K562 (cell line): ENCODE measurements at regions not wholly inside any gene's neighbourhood (a gene's known extent, or its start where the extent isn't known, plus 50 kb on each side); places are given as distances from the start of the nearest gene placed in this dataset.

Experiments used
- CBX1 ChIP-seq: sonication (generic); IDR thresholded peaks from 2 replicates; pipeline ENCODE4 v1.6.1; 2016; ENCODE audit warnings: antibody characterized with exemption, low read depth, mild to moderate bottlenecking
- MYC ChIP-seq, 2 experiments: fragments of 250-450 bp in 1 of 2; sonication (Bioruptor Pico) in 1 of 2; IDR thresholded peaks; 2 replicates each; pipeline versions ENCODE4 v1.5.1 to v1.6.1; 2012 to 2021; ENCODE audit warnings: low read depth in 2 of 2, borderline replicate concordance in 1 of 2, improper control_type of control experiment in 1 of 2, low read length in 1 of 2, mild to moderate bottlenecking in 1 of 2, moderate library complexity in 1 of 2
- PHTF2 ChIP-seq: fragments of 250-450 bp; sonication (Bioruptor Pico); IDR thresholded peaks from 2 replicates; pipeline ENCODE4 v1.5.0; 2021; ENCODE audit warnings: mild to moderate bottlenecking
- PML ChIP-seq: IDR thresholded peaks from 2 replicates; pipeline ENCODE4 v1.6.1; 2012; ENCODE audit warnings: low read length, inconsistent platforms
- PTRF ChIP-seq: fragments of 450-650 bp; IDR thresholded peaks from 2 replicates; pipeline ENCODE4 v1.6.1; 2016; ENCODE audit warnings: mild to moderate bottlenecking, missing genetic modification characterization, missing compliant biosample characterization
- RNF2 ChIP-seq: sonication (generic); IDR thresholded peaks from 2 replicates; pipeline ENCODE4 v1.6.1; 2016
- TRIM28 ChIP-seq: fragments of 450-650 bp; IDR thresholded peaks from 2 replicates; pipeline ENCODE4 v1.6.1; 2017
- YY1 ChIP-seq, 3 experiments: IDR thresholded peaks; 2 replicates each; pipeline ENCODE4 v1.6.1; 2011; ENCODE audit warnings: low read length in 2 of 3, mild to moderate bottlenecking in 2 of 3, moderate library complexity in 2 of 3, borderline replicate concordance in 1 of 3, control low read depth in 1 of 3, low read depth in 1 of 3; ENCODE audit not compliant: insufficient read depth in 3 of 3, insufficient replicate concordance in 2 of 3, control insufficient read depth in 1 of 3, insufficient read length in 1 of 3; ENCODE audit errors: extremely low read depth in 1 of 3
- ZNF232 ChIP-seq: sonication (generic); formaldehyde crosslinking; IDR thresholded peaks from 2 replicates; pipeline ENCODE4 v1.8.0; 2022; ENCODE audit warnings: mild to moderate bottlenecking, missing genetic modification reagents
- TF ChIP-seq, protein P1 (sequence below), 2 experiments: fragments of 450-650 bp in 1 of 2; sonication (generic) in 1 of 2; formaldehyde crosslinking in 1 of 2; IDR thresholded peaks; 2 replicates each; pipeline versions ENCODE4 v1.7.1 to v1.9.0; 2016 to 2022; ENCODE audit warnings: inconsistent platforms in 1 of 2, mild to moderate bottlenecking in 1 of 2, missing genetic modification reagents in 1 of 2
- TF ChIP-seq, protein P2 (sequence below): sonication (generic); formaldehyde crosslinking; IDR thresholded peaks from 2 replicates; pipeline ENCODE4 v1.5.0; 2020; ENCODE audit warnings: missing genetic modification reagents
- TF ChIP-seq, protein P3 (sequence below): fragments of 250-450 bp; sonication (Bioruptor Pico); IDR thresholded peaks from 2 replicates; pipeline ENCODE4 v1.5.0; 2021

- TF ChIP-seq, protein P1, sequence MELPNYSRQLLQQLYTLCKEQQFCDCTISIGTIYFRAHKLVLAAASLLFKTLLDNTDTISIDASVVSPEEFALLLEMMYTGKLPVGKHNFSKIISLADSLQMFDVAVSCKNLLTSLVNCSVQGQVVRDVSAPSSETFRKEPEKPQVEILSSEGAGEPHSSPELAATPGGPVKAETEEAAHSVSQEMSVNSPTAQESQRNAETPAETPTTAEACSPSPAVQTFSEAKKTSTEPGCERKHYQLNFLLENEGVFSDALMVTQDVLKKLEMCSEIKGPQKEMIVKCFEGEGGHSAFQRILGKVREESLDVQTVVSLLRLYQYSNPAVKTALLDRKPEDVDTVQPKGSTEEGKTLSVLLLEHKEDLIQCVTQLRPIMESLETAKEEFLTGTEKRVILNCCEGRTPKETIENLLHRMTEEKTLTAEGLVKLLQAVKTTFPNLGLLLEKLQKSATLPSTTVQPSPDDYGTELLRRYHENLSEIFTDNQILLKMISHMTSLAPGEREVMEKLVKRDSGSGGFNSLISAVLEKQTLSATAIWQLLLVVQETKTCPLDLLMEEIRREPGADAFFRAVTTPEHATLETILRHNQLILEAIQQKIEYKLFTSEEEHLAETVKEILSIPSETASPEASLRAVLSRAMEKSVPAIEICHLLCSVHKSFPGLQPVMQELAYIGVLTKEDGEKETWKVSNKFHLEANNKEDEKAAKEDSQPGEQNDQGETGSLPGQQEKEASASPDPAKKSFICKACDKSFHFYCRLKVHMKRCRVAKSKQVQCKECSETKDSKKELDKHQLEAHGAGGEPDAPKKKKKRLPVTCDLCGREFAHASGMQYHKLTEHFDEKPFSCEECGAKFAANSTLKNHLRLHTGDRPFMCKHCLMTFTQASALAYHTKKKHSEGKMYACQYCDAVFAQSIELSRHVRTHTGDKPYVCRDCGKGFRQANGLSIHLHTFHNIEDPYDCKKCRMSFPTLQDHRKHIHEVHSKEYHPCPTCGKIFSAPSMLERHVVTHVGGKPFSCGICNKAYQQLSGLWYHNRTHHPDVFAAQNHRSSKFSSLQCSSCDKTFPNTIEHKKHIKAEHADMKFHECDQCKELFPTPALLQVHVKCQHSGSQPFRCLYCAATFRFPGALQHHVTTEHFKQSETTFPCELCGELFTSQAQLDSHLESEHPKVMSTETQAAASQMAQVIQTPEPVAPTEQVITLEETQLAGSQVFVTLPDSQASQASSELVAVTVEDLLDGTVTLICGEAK (IDR thresholded peaks at IDR 0.05) = peak; percentile 41; the same call in 1 of the 2 replicates
- TF ChIP-seq, protein P1 (CRISPR knock-in tag; IDR thresholded peaks at IDR 0.05) = no peak
- TF ChIP-seq ZNF232 (CRISPR knock-in tag) (no peak), PML (peak; percentile 43; the same call in 1 of the 2 replicates), CBX1 (peak; percentile 79), YY1 (IDR thresholded peaks at IDR 0.05; ENCODE audit: borderline replicate concordance in 1 of 3, control insufficient read depth in 1 of 3, extremely low read depth in 1 of 3, insufficient read depth in 3 of 3, insufficient read length in 1 of 3, insufficient replicate concordance in 2 of 3, low read depth in 1 of 3, low read length in 2 of 3) (peak in 2 of 3 experiments; percentile 57 to 63), MYC (IDR thresholded peaks at IDR 0.05; ENCODE audit: low read depth, low read length) (peak; percentile 89), MYC (CRISPR knock-in tag; IDR thresholded peaks at IDR 0.05; ENCODE audit: borderline replicate concordance, low read depth) (no peak), PTRF (no peak), PHTF2 (CRISPR knock-in tag) (no peak), TRIM28 (no peak; the same call in 1 of the 2 replicates), RNF2 (peak; percentile 41; the same call in 1 of the 2 replicates)
- TF ChIP-seq, protein P2, sequence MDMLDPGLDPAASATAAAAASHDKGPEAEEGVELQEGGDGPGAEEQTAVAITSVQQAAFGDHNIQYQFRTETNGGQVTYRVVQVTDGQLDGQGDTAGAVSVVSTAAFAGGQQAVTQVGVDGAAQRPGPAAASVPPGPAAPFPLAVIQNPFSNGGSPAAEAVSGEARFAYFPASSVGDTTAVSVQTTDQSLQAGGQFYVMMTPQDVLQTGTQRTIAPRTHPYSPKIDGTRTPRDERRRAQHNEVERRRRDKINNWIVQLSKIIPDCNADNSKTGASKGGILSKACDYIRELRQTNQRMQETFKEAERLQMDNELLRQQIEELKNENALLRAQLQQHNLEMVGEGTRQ (CRISPR knock-in tag) = no peak
- TF ChIP-seq, protein P3, sequence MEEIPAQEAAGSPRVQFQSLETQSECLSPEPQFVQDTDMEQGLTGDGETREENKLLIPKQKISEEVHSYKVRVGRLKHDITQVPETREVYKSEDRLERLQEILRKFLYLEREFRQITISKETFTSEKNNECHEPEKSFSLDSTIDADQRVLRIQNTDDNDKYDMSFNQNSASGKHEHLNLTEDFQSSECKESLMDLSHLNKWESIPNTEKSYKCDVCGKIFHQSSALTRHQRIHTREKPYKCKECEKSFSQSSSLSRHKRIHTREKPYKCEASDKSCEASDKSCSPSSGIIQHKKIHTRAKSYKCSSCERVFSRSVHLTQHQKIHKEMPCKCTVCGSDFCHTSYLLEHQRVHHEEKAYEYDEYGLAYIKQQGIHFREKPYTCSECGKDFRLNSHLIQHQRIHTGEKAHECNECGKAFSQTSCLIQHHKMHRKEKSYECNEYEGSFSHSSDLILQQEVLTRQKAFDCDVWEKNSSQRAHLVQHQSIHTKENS (CRISPR knock-in tag) = no peak
Observed at GRCh38 chr6:156719720-156720563, 57.2 kb upstream of the ARID1B start (continued).
